Fibroblast of skin of abdomen (primary cell): ENCODE measurements at regions not wholly inside any gene's neighbourhood (a gene's known extent, or its start where the extent isn't known, plus 50 kb on each side); places are given as distances from the start of the nearest gene placed in this dataset.
"Not testable (repeated sequence)": the region's sequence is repeated elsewhere in the genome, so short reads cannot be mapped to it uniquely, and the experiment has no call there.

Experiments
- DNase-seq: peaks from one replicate; pipeline ENCODE4 v3.0.0-alpha.2; 2013

DNA sequence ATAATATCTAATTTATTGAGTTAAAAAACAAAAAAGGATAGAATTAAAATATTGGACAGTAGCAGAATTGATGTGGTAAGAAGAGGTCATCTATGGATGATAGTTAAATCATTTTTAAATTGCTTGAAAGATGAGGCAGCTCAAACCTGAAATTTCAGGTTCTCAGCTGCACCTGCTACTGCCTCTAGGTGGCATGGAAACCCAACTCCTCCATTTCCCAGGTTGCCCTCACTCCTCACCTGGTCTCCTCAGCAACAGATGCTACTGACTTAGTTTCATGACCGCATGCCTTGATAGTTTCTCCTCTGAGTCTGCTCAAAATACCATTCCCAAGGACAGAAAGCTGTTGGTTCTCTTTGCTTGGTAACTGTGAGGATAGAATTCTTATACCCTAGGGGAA lies 148.1 kb downstream of the ABHD5 start:
- DNase-seq, result no peak

DNA sequence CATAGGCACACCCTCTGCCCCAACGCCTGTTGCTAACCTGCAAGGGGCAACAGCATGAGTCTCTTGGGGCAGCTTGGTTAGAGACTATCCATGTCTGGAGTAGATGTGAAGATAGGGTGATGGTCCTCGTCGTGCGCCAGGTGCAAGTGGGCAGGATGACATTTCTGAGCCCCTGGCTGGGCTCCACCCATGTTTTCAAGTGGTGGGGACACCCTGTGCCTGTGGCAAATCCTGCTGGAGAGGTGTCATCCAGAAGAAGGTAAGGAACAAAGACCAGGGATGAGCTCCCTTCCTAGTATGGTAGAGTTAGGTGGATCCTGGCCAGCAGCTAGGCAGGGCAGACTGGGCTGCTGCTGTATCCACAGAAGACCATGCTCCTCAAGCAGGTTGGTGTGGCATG lies 152.6 kb downstream of the ABHD5 start:
- no peak for DNase-seq

DNA sequence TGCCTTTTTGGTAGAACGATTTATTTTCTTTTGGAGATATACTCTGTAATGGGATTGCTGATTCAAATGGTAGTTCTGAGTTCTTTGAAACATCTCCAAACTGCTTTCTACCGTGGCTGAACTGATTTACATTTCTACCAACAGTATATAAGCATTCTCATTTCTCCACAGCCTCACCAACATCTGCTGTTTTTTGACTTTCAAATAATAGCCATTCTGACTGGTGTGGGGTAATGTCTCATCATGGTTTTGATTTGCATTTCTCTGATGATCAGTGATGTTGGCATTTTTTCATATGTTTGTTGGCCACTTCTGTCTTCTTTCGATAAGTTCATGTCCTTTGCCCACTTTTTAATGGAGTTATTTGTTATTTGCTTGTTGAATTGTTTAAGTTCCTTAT lies 154.0 kb downstream of the ABHD5 start:
- DNase-seq, result no peak

DNA sequence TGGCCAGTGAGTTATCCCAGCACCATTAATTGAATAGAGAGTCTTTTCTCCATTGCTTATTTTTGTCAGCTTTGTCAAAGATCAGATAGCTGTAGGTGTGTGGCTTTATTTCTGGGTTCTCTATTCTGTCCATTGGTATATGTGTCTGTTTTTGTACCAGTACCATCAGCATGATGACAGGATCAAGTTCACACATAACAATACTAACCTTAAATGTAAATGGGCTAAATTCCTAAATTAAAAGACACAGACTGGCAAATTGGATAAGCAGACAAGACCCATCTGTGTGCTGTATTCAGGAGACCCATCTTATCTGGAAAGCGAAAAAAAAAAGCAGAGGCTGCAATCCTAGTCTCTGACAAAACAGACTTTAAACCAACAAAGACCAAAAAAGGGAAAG lies 154.8 kb downstream of the ABHD5 start:
- DNase-seq, result not testable (repeated sequence)

DNA sequence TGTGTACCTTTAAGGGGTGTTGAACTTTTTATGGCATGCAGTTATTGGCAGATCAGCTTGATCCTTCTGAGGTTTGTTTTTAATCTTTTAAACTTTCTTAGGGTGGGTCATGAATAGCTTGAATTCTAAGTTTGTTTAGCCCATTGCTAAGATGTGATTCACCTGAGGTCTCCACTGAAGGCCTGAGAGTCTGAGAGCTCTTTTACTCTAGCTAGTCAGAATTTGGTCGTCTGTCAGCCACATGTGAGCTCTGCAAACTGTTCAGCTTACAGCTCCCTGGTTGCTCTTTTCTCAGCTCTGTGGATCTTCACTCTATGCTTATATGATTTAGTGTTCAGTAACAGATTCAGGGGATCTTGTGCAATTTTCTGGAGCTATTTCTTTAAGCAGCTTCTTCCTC lies 161.3 kb downstream of the ABHD5 start:
- DNase-seq, result peak; percentile 80

DNA sequence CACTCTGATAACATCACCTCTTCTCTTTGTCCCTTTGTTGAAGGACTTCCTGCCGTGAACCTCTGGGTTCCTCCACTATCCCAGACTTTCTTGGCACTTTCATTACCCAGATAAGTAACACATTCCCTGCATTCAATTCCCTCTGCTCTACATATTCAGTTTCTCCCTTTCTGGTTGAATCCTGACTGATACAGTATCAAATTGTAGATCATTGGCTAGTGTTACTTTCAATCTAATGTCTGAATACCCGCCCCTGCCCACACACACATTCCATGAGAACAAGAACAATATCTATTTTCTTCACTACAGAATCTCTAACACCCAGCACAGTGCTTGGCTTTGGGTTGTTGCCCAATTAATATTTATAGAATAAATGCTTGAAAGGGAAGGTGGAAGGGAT lies 163.5 kb downstream of the ABHD5 start:
- DNase-seq, result peak; percentile 16

DNA sequence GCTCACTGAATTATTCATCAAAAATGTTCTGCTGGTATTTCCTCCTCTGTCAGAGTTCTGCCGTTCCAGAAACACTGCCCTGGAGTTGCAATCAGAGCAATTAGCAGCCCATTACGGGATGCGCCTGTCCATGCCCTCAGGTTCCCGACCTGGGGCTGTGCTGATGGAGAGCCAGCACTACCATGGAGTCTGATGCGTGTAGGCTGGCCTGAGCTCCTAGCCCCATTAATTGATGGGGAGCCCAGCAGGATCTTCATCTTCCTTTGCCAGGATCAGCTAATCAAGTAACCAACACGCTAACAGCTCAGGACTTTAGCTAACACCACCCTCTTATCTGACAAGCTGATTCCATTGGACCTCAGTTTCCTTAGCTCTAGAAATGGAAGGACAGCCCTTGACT lies 164.2 kb downstream of the ABHD5 start:
- no peak for DNase-seq

DNA sequence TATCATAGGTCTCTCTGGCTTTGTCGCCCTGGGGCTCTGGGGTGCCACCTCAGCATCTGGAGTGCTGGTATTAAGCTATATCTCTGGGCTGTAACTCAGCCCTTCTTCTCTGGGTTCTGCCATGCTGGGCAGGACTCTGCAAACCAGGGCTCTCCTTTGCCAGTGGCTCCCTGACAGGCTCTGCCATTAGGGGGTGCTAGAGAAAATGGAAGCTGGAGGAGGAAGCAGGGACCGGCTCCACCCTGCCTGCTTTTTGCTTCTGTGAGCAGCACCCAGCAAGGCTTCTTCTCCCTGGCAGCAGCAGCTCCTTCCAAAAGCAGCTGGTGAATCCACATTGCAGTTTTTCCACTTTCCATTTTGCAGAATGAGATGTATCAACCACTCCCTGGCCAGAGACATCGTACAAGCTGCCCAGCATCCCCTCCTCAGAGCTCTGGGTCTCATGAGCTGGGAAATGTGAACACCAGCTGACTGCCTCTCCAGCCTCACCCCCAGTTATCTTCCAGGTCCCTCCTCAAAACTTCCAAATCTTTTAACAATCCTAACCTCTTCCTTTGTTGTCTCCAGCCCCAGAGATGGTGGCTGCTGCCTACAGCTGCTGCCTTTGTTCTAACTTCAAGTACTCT lies 165.0 kb downstream of the ABHD5 start:
- DNase-seq, result peak; percentile 65

DNA sequence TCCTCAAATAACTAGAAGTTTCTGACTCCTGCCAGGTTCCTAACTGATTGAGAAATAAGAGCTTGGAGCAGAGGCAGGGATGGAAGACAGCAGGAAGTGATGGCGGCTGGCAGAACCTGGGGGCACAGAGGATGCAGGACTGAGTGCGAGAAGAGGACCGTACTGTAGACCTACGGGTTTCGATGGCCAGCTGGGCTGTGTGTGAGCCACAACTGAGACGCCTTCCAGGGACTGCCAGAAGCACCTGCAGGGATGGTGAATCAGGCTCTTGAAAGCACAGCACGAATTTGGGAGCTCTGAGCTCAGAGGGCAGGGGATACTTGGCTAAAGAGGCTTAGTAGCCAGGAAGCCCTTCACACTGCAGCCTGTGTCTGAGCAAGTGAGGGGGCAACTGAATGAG lies 165.6 kb downstream of the ABHD5 start:
- no peak for DNase-seq

DNA sequence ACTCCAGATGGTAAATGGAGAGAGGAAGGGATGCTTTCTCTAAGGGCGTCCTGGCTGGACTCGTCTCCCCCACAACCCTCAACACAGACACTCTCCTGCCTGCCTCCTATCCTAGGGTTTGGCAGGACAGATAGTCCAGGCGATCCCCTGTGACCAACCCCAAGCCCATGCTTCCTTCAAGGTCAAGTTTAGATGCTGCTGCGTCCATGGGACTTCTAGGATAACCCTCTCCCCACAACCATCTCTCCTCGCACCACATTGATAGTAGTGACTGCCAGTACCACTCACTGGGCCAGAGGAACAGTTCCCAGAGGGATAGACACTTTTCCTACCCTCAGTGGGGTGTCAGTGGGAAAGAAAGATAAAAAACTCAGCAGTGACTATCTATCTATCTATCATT lies 166.0 kb downstream of the ABHD5 start:
- no peak for DNase-seq

DNA sequence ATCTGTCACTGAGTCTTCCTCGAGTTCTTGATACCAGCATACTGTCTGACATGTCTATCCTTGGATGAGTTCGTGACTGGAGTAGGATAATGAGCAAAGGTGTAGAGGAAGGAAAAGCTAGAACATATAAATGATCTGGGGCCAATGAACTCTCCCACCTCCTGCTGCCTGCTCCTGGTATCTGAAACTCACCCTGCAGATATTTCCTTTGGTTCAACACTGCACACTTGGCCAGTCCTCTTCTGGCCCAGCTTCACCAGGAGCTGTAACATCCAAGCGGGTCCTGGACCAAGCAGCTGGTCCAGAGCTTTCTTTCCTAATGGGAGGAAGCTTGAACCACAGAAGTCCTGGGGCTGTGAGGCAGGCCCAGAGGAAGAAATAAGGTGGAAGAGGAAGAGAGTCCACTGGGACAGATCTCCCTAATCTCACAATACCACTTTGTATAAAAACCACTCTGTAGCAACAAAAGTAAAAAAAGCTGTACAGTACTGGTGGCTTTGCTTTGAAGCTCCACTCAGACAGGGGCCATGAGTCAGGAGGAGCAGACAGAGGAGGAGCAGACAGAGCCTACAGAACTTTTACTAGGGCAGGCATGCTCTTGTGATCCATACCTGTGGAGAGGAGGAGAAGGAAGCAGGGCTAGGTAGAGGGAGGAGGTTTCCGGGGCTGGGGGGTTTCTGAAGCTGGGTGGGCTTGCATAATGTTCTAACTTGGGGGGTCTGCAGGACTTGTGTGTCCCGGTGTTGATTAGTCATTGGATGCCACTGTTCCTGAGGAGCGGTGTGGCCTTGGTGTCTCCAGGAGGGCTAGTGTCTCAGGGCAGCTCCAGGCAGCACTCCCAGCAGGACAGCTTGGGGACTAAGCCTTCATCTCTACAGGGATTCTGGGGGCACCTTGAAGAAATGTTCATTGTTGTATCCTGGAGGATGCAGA lies 166.9 kb downstream of the ABHD5 start:
- DNase-seq, result peak; percentile 23

DNA sequence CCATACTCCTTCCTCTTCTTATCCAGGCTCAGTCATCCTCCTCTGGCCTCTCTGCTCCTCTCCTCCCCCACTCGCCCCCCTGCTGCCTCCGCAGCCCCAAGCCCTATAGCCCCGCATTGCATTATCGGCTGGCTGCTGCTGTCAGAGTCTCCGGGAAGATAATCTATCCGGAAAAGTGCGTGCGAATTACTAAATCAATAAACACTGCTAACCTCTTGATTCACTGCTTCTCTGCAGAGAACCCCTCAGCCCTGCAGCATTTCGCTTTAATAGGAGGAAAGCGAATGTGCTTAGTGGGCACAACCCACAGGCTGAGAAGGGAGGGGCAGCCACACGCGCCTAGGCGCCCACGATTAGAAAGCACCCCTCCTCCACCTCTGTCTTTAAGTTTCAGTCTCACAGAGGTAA lies 167.6 kb downstream of the ABHD5 start:
- no peak for DNase-seq

DNA sequence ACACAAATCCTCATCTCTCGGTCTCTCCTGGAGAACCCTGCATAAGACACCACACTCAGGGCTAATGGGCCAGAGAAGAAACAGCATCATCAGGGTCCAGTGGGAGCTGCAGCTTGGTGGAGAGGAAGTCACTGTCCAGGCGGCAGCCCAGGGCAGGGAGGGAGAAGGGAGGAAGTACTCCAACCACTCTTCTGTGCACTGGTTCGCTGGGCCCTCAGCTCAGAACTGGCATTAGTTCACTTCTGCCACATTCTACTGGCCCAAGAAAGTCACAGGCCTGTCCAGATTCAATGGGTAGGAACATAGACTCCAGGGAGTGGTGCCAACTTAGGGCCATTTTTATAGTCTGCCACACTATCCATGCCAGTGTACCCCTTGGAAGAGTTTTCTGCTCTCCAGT lies 169.0 kb downstream of the ABHD5 start:
- DNase-seq, result no peak

DNA sequence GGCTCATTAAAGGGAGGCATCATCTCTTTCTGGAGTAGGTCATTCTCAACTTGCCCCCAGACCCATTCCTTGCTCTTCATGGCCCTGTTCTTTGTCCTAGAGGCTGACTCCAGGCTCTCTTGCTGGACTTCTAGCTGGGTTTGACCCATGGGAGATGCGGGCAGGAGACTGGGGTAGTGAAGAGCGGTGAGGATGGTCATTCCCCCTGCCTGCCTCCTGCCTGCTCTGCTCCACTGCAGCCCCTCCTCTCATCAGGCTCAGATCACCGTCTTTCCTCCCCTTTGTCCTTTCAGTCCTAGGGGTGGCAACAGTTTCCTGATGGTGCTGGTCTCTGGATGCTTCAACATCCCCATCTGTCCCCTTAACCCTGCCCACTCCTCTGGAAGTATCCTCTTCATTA lies 170.9 kb downstream of the ABHD5 start:
- no peak for DNase-seq

DNA sequence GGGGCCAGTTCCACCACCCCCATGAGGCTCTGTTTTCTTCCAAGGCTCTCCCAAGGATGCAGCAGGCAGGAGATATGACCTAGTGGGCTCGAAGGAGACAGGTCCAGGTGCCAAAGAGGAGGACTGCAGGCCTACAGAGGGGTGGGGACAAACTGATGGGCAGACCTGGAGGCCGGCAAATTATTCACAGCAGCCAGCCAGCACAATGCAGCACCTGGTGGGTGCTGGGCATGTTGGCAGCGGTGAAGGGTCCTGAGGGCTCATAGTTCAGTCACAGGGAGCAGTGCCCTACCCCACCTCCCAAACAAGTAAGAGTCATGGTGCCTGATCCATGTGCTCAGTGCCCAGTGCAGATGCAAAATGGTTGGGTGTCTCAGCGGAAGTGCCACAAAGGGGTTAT lies 171.7 kb downstream of the ABHD5 start:
- no peak for DNase-seq

DNA sequence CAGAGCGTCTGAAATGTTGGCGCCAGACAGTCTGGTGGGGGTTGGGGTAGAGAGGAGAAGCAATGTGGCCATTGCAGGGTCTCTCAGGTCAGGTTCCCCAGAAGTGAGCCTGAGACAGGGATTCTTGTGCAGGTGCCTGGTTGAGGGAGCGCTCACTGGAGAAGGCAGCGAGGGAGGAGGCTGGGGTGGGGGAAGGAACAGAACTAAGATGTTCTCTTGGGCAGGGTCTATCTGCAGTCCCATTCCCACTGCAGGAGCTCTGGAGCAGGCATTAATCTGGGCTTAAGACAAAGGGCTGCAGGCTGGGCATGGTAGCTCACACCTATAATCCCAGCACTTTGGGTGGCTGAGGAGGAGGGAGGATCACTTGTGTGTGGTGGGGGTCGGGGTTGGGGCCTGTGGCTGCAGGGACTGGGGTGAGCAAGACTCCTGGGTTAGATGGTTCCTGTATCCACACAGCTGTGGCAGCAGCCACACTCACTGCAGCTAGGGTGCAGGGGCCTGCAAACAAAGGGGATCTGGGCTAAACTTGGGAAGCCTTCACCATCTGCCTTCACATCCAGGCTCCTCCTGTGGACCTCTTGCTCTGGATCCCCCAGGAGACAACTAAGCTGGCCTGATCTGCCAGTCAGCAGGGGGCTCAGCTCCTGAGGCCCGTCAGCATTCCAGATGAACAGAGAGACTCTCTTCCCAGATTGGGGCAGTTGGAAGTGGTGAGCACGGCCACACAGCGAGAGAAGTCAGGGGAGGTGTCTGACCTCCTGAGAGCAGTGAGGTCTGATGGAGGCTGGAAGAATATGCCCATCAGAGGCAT lies 172.5 kb downstream of the ABHD5 start:
- DNase-seq, result no peak

DNA sequence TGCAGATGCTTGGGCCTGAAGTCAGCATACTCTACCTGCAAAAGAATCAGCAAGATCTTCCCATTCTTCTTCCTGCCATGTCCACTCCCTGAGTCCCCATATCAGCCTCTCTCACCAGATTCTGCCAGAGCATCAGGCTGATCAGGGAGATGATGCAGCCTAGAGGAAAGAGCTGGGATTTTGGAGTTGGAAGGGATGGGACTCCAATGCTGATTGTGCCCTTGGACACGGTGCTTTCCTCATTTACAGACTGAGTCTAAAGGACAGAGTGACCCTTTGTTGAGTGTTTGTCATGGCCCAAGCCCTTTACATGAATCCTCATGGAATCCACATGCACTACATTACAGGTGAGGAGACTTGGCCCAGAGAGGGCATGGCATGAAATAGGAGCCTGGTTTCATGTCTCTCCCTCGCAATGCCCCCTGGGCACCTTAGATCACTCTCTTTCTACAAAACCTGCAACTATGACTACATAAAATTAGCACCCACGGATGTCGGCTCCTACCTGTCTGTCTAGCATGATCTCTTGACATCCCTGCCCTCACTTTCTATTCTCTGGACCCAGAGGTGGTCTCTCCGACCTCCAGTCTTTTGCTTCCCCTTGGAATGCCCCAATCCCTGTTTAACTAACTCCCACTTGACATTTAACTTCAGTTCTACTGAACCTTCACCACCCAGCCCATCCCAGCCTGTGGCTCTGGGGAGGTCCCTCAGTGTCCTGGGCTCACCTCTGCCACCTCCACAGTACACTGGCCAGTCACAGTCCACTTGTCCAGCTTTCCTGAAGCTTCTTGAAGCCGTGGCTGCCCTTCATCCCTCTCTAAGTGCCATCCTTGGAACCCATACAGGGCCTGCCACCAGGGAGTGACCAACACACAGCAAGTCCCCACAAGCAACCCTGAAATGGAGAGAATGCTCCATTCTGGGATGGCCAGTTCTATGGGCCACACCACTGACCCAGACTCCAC lies 173.5 kb downstream of the ABHD5 start:
- no peak for DNase-seq

DNA sequence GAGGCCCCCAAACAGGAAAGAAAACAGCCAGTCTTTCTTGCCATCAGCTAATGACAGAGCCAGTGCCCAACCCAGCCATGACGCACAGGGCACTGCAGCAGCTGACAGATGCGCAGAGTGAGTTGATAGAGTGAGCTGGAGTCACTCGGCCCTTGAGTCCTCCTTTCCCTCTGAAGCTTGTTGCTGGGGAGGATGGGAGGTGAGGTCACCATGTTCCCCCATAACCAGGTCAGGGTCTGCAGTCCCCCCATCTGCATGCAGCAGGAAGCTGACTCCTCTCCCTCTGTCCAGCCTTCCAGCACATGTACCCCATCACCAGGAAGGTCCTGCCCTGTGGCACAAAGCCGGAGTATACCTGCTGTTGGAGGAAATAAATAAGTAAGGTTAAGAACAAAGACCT lies 174.6 kb downstream of the ABHD5 start:
- DNase-seq, result no peak

DNA sequence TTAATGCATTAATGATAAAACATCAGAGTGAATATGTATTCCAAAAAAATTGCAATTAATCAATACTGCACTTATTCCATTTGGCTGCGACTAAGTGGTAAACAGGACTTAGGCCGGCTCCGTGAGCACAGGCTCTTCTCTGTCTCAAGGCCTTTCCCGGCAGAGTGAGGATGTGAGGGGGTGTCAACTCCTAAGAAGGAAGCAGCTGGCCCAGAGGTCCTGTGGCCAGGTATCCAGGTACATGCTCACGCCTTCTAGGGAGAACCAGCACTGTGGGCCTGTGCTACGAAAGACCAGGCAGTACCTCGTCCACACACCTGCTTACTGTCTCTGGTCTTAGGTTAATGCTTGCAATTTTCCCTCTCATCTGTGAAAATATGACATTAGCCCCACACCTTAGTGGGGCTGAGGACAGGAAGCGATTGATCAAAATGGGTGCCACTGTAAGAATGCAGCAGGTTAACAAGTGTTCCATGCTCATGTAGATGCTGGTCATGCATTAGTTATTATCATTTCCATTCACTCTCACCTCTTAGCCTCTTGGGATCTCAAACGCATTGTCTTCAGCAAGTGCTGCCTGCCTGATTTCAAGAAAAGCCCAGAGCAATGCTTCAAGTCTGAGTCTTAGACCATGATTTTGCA lies 175.3 kb downstream of the ABHD5 start:
- DNase-seq, result no peak

DNA sequence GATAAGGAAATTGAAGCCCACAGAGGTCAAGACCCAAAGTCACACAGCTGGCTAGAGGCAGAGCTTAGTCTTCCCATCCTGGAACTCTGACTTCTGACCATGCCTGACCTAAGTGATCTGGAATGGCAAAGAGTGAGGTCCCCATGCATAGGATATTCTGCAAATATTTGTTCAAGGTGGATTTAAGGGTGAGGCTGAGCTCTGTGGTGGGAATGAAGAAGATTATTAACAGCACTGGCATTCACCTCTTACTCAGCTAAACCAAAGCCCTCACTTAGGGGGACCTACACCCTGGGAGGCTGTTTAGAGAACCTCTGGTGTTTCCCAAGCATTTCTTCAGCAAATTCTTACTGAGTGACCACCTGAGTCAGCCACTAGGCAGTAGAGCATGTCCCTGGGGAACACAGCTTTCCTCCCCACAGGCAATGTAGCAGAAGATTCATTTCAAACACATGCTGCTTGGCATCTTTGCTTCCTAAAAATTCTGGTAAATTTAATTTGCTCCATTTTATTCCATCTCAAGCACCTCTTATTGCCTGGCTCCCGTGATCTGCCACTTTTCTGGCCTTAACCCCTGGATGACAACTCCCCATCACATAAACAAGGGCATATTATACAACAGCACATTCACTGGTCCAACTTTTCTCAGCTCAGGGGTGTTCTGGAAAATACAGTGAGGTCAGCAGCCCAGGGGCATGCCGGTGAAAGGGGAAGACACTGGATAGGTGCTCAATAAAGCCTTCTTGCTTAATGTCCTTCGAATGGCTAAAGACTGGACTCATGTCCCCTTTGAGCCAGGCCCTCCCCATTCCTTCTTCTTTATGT lies 176.0 kb downstream of the ABHD5 start:
- peak; percentile 90 for DNase-seq
